GM12878 (cell line): ENCODE measurements at regions not wholly inside any gene's neighbourhood (a gene's known extent, or its start where the extent isn't known, plus 50 kb on each side); places are given as distances from the start of the nearest gene placed in this dataset.

ENCODE experiments used
- ATAC-seq: fragments of 200-7000 bp; cut with Tn5 transposase; 3 replicates; pipeline ENCODE4 v1.9.1; 2020; ENCODE audit warnings: mild to moderate bottlenecking, moderate library complexity
- BruUV-seq: library from RNA; stranded (reverse); fragments of 400-500 nt; replicated peaks from 2 replicates; lab custom pipeline; 2021; lab: Mats Ljungman, UMichigan
- CTCF ChIA-PET: fragments of 300-600 bp; sonication (Branson Sonifier 250); formaldehyde crosslinking; extraction: SDS; loops from one replicate; lab custom pipeline; 2021; ENCODE audit warnings: inconsistent platforms; lab: Yijun Ruan, JAX
- POLR2A ChIA-PET: fragments of 350-600 bp; formaldehyde crosslinking; extraction: SDS; loops from one replicate; lab custom pipeline; 2021; ENCODE audit warnings: inconsistent platforms; lab: Charles Lee
- RAD21 ChIA-PET: fragments of 300-600 bp; sonication (Branson Sonifier 250); formaldehyde crosslinking; loops from one replicate; lab custom pipeline; 2023; ENCODE audit warnings: antibody characterized with exemption; ENCODE audit not compliant: unreplicated experiment; lab: Charles Lee
- SMC1A ChIA-PET: fragments of 300-600 bp; sonication (Branson Sonifier 250); formaldehyde crosslinking; loops from one replicate; lab custom pipeline; 2023; ENCODE audit not compliant: unreplicated experiment, uncharacterized antibody; lab: Charles Lee
- DNase-seq: peaks from one replicate; pipeline ENCODE4 v3.0.0-alpha.2; 2011; ENCODE audit warnings: low read depth, low spot score
- FAIRE-seq: peaks from 3 replicates; lab custom pipeline; 2011; peaks lifted over from hg19 to GRCh38; lab: Jason Lieb, UNC
- H2AFZ ChIP-seq: 2 replicates; pipeline ENCODE4 v1.6.0; 2011; ENCODE audit warnings: low read depth, low read length, control low read depth; ENCODE audit not compliant: control insufficient read depth
- H3K27ac ChIP-seq: 2 replicates; pipeline ENCODE4 v1.5.1; 2011; ENCODE audit warnings: control low read depth; ENCODE audit not compliant: control insufficient read depth, insufficient read depth
- H3K27me3 ChIP-seq, 2 experiments: replicated peaks in 1 of 2; 2 replicates each; pipeline versions ENCODE4 v1.6.0 to v1.6.1; 2011; ENCODE audit warnings: low read length in 1 of 2; ENCODE audit not compliant: control insufficient read depth in 2 of 2, insufficient read depth in 2 of 2
- H3K36me3 ChIP-seq, 2 experiments: 2 replicates each; pipeline ENCODE4 v1.5.1; 2011; ENCODE audit warnings: low read length in 1 of 2; ENCODE audit not compliant: control insufficient read depth in 2 of 2, insufficient read depth in 2 of 2
- H3K4me1 ChIP-seq: 2 replicates; pipeline ENCODE4 v1.6.1; 2011; ENCODE audit warnings: mild to moderate bottlenecking, low read length, moderate library complexity, mixed read lengths; ENCODE audit not compliant: control insufficient read depth, insufficient read depth
- H3K4me2 ChIP-seq: 2 replicates; pipeline ENCODE4 v1.6.0; 2011; ENCODE audit warnings: control low read depth; ENCODE audit not compliant: control insufficient read depth, insufficient read depth
- H3K4me3 ChIP-seq: fragments of 200-600 bp; sonication (generic); 2 replicates; pipeline ENCODE4 v1.5.1; 2016
- H3K79me2 ChIP-seq: 2 replicates; pipeline ENCODE4 v1.6.0; 2011; ENCODE audit warnings: low read length; ENCODE audit not compliant: control insufficient read depth, insufficient read depth
- H3K9ac ChIP-seq: 2 replicates; pipeline ENCODE4 v1.8.0; 2011; ENCODE audit warnings: low read length, control low read depth, mixed read lengths; ENCODE audit not compliant: control insufficient read depth, insufficient read depth
- H3K9me3 ChIP-seq: replicated peaks from 3 replicates; pipeline ENCODE4 v1.5.1; 2011; ENCODE audit warnings: mild to moderate bottlenecking, low read length; ENCODE audit not compliant: control insufficient read depth, insufficient read depth
- H4K20me1 ChIP-seq: 2 replicates; pipeline ENCODE4 v1.6.0; 2011; ENCODE audit not compliant: control insufficient read depth, insufficient read depth
- BACH1 ChIP-seq: fragments of 450-650 bp; IDR thresholded peaks from 2 replicates; pipeline ENCODE4 v1.6.1; 2017; ENCODE audit warnings: mild to moderate bottlenecking, borderline replicate concordance
- DPF2 ChIP-seq: fragments of 450-650 bp; IDR thresholded peaks from 2 replicates; pipeline ENCODE4 v1.6.1; 2017; ENCODE audit warnings: mild to moderate bottlenecking
- STAT1 ChIP-seq: fragments of 450-650 bp; conservative IDR thresholded peaks from 2 replicates; pipeline ENCODE4 v1.6.1; 2014; ENCODE audit warnings: antibody characterized with exemption, mild to moderate bottlenecking
- SUPT20H ChIP-seq: IDR thresholded peaks from 2 replicates; pipeline ENCODE4 v1.6.1; 2011; ENCODE audit warnings: low read depth, mild to moderate bottlenecking, low read length, moderate library complexity, borderline replicate concordance; ENCODE audit not compliant: control insufficient read depth
- ZBED1 ChIP-seq: IDR thresholded peaks from 2 replicates; pipeline ENCODE4 v1.6.1; 2016; ENCODE audit warnings: borderline replicate concordance
- WGBS: methylation state at CpG from one replicate; pipeline ENCODE4 v1.1.6; 2016; ENCODE audit warnings: low lambda C conversion rate; ENCODE audit not compliant: insufficient replicate concordance, insufficient coverage; ENCODE audit errors: missing lambda C conversion rate; 5-methylcytosine and 5-hydroxymethylcytosine counted together
- in situ Hi-C: fragments of 300-500 bp; cut with MboI; formaldehyde crosslinking; loops from 9 replicates; pipeline ENCODE4 v1.14.3; 2018; ENCODE audit warnings: mixed read lengths
- intact Hi-C: fragments of 100-400 bp; cut with micrococcal nuclease; formaldehyde crosslinking; loops from one replicate; pipeline ENCODE4 v1.14.2; 2022; ENCODE audit not compliant: unreplicated experiment
- TF ChIP-seq, protein P1 (sequence below): fragments of 450-650 bp; IDR thresholded peaks from 2 replicates; pipeline ENCODE4 v1.6.1; 2018; ENCODE audit warnings: borderline replicate concordance, mild to moderate bottlenecking; ENCODE audit not compliant: partially characterized antibody
- TF ChIP-seq, protein P2 (sequence below): fragments of 450-650 bp; IDR thresholded peaks from 2 replicates; pipeline ENCODE4 v1.6.1; 2017; ENCODE audit warnings: antibody characterized with exemption, mild to moderate bottlenecking, moderate library complexity
- TF ChIP-seq, protein P3 (sequence below): IDR thresholded peaks from 2 replicates; pipeline ENCODE4 v1.6.1; 2011; ENCODE audit warnings: low read depth, mild to moderate bottlenecking, low read length, moderate library complexity, borderline replicate concordance; ENCODE audit errors: extremely low read depth

DNA sequence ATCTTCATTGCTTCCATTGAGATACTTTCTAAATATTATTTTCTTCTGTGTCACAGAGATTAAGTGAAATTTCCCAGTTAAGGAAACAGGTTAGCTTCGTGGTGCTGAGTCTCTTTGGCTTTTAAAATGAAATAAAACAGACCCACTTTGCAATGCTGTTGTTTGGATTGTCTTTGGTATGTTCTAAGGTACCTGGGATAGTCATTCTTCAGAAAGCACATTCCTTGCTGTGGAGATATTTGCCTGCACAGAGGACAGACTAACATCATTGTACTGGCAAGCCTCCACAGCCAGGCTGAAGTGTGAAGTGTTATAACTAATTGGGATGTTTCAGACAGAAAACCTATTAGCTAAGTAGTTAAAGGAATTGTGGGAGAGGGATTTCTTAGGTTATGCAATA is 148.8 kb upstream of the EPHA7 start:
- TF ChIP-seq SUPT20H (no peak), ZBED1 (no peak), STAT1 (no peak), DPF2 (no peak), BACH1 (no peak)
- TF ChIP-seq, protein P1, sequence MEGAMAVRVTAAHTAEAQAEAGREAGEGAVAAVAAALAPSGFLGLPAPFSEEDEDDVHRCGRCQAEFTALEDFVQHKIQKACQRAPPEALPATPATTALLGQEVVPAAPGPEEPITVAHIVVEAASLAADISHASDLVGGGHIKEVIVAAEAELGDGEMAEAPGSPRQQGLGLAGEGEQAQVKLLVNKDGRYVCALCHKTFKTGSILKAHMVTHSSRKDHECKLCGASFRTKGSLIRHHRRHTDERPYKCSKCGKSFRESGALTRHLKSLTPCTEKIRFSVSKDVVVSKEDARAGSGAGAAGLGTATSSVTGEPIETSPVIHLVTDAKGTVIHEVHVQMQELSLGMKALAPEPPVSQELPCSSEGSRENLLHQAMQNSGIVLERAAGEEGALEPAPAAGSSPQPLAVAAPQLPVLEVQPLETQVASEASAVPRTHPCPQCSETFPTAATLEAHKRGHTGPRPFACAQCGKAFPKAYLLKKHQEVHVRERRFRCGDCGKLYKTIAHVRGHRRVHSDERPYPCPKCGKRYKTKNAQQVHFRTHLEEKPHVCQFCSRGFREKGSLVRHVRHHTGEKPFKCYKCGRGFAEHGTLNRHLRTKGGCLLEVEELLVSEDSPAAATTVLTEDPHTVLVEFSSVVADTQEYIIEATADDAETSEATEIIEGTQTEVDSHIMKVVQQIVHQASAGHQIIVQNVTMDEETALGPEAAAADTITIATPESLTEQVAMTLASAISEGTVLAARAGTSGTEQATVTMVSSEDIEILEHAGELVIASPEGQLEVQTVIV = no peak
- TF ChIP-seq, protein P2, sequence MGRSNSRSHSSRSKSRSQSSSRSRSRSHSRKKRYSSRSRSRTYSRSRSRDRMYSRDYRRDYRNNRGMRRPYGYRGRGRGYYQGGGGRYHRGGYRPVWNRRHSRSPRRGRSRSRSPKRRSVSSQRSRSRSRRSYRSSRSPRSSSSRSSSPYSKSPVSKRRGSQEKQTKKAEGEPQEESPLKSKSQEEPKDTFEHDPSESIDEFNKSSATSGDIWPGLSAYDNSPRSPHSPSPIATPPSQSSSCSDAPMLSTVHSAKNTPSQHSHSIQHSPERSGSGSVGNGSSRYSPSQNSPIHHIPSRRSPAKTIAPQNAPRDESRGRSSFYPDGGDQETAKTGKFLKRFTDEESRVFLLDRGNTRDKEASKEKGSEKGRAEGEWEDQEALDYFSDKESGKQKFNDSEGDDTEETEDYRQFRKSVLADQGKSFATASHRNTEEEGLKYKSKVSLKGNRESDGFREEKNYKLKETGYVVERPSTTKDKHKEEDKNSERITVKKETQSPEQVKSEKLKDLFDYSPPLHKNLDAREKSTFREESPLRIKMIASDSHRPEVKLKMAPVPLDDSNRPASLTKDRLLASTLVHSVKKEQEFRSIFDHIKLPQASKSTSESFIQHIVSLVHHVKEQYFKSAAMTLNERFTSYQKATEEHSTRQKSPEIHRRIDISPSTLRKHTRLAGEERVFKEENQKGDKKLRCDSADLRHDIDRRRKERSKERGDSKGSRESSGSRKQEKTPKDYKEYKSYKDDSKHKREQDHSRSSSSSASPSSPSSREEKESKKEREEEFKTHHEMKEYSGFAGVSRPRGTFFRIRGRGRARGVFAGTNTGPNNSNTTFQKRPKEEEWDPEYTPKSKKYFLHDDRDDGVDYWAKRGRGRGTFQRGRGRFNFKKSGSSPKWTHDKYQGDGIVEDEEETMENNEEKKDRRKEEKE = no peak
- TF ChIP-seq, protein P3, sequence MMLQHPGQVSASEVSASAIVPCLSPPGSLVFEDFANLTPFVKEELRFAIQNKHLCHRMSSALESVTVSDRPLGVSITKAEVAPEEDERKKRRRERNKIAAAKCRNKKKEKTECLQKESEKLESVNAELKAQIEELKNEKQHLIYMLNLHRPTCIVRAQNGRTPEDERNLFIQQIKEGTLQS = no peak
- TF ChIP-seq, all 136 proteins: peak for 0
- no peaks in the 10 kb centered on the region for H4K20me1 ChIP-seq
- H2AFZ ChIP-seq = no peak overlapping the region
- DNase-seq = no peak
- RAD21 ChIA-PET = no interaction called here
- H3K36me3 ChIP-seq = no peaks in the 10 kb centered on the region; a peak in 1 of 4 replicates
- H3K79me2 ChIP-seq = no peaks in the 10 kb centered on the region
- no peaks in the 10 kb centered on the region for H3K4me1 ChIP-seq
- 0% methylated on average over 1 of the region's 1 CpG for WGBS
- H3K4me2 ChIP-seq = no peak overlapping the region
- H3K9me3 ChIP-seq = no peaks in the 10 kb centered on the region
- CTCF ChIA-PET = no interaction called here
- no peak overlapping the region for H3K27ac ChIP-seq
- H3K9ac ChIP-seq = no peak overlapping the region
- ATAC-seq = no peak
- no peak overlapping the region for H3K4me3 ChIP-seq
- SMC1A ChIA-PET = no interaction called here
- POLR2A ChIA-PET = no interaction called here
- no peak for FAIRE-seq
- no peaks in the 10 kb centered on the region for H3K27me3 ChIP-seq
- no TSS peak for BruUV-seq
- in situ Hi-C loops = no loop called here
- intact Hi-C loops = no loop called here
